Gastroesophageal sphincter (tissue), 3 donors: ENCODE measurements at regions not wholly inside any gene's neighbourhood (a gene's known extent, or its start where the extent isn't known, plus 50 kb on each side); places are given as distances from the start of the nearest gene placed in this dataset.

ENCODE experiments used
- CTCF ChIP-seq, 4 experiments: fragments of 200-600 bp in 2 of 4; fragments of 450-650 bp in 2 of 4; sonication (generic) in 1 of 4; IDR thresholded peaks; one replicate each; pipeline ENCODE4 v1.5.1; 2017 to 2019; ENCODE audit warnings: antibody characterized with exemption in 4 of 4, mild to moderate bottlenecking in 2 of 4, moderate library complexity in 2 of 4
- EP300 ChIP-seq: sonication (generic); formaldehyde crosslinking; IDR thresholded peaks from one replicate; pipeline ENCODE4 v1.6.1; 2017; ENCODE audit warnings: antibody characterized with exemption, mild to moderate bottlenecking
- POLR2A ChIP-seq, 2 donors: fragments of 450-650 bp; IDR thresholded peaks; one replicate each; pipeline ENCODE4 v1.6.1; 2017; ENCODE audit warnings: antibody characterized with exemption in 2 of 2, mild to moderate bottlenecking in 2 of 2, moderate library complexity in 1 of 2
- POLR2AphosphoS5 ChIP-seq: sonication (generic); formaldehyde crosslinking; IDR thresholded peaks from one replicate; pipeline ENCODE4 v1.6.1; 2017; ENCODE audit warnings: antibody characterized with exemption

GRCh38 chr4:153962311-153963039 lies 173.6 kb upstream of the SFRP2 start:
- TF ChIP-seq POLR2A (IDR thresholded peaks at IDR 0.05) (no peak), CTCF (IDR thresholded peaks at IDR 0.05) (no peak), EP300 (no peak), POLR2AphosphoS5 (no peak)
